ENCODE measurements at regions not wholly inside any gene's neighbourhood (a gene's known extent, or its start where the extent isn't known, plus 50 kb on each side); places are given as distances from the start of the nearest gene placed in this dataset.

DNA sequence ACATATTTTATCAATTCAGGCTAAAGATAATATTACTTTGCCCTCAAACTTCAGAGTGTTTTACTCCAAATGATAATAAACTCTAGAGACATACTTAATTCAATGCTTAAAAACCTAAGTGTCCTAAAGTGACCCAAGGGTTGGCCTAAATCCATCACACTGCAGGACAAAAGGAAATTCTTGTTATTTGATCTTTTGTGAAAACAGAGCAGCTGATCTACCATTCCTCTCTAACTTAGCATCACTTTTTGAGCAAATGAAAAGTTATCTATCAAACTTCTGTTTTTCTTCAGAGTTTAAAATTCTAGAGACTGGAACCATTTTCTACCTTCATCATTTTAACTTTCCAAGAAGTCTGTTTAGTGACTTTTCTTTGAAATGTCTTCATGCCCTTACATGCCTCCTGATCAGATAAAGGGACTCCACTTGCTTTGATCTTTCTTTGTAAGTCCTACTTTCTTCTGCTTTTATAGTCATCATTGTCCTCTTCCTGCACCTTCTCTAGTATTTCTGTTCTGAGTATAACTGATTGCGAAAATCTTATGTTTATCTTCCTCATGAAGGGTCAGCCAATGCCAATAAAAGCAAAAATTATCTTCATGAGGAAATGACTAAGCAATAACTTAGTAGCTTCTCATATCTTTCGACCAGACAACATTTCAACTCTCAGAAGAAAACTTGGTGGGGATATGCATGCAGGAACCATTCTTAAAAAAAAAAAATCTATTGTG, 378.7 kb upstream of the TGFBR2 start:
- Histone ChIP-seq H3K27ac (ENCODE audit: insufficient read depth, low read depth, low read length, poor library complexity, severe bottlenecking) (no peak overlapping the region), H3K27me3 (ENCODE audit: control insufficient read depth, insufficient read depth, low read length, poor library complexity, severe bottlenecking) (no peaks in the 10 kb centered on the region), H3K9me3 (ENCODE audit: control insufficient read depth, low read length) (no peaks in the 10 kb centered on the region), H3K4me1 (ENCODE audit: control insufficient read depth, insufficient read depth, low read length) (peaks cover 5% of the 10 kb centered on the region), H3K4me3 (ENCODE audit: insufficient read depth, low read depth, low read length) (no peak overlapping the region), H3K36me3 (ENCODE audit: control insufficient read depth, insufficient read depth, low read length) (no peaks in the 10 kb centered on the region)
- 88 to 100% methylated on average over 2 of the region's 2 CpGs for WGBS, 2 experiments

DNA sequence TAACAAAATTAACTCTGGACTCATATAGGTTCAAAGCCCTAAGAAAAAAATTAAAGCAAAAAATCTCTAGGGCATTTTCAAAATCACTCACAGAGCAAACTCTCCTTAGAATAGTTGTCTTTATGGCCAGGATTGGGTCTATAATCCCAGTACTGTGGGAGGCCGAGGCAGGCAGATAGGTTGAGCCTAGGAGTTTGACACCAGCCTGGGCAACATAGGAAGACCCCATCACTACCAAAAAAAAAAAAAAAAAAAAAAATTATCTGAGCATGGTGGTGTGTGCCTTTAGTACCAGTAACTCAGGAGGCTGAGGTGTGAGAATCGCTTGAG, 378.1 kb upstream of the TGFBR2 start:
- Histone ChIP-seq H3K9me3 (ENCODE audit: control insufficient read depth, low read length) (no peaks in the 10 kb centered on the region), H3K4me1 (ENCODE audit: control insufficient read depth, insufficient read depth, low read length) (peaks cover 5% of the 10 kb centered on the region), H3K27me3 (ENCODE audit: control insufficient read depth, insufficient read depth, low read length, poor library complexity, severe bottlenecking) (no peaks in the 10 kb centered on the region), H3K27ac (ENCODE audit: insufficient read depth, low read depth, low read length, poor library complexity, severe bottlenecking) (no peak overlapping the region), H3K4me3 (ENCODE audit: insufficient read depth, low read depth, low read length) (no peak overlapping the region), H3K36me3 (ENCODE audit: control insufficient read depth, insufficient read depth, low read length) (no peaks in the 10 kb centered on the region)
- 85 to 91% methylated on average over 1 to 2 of the region's 2 CpGs for WGBS, 2 experiments

DNA sequence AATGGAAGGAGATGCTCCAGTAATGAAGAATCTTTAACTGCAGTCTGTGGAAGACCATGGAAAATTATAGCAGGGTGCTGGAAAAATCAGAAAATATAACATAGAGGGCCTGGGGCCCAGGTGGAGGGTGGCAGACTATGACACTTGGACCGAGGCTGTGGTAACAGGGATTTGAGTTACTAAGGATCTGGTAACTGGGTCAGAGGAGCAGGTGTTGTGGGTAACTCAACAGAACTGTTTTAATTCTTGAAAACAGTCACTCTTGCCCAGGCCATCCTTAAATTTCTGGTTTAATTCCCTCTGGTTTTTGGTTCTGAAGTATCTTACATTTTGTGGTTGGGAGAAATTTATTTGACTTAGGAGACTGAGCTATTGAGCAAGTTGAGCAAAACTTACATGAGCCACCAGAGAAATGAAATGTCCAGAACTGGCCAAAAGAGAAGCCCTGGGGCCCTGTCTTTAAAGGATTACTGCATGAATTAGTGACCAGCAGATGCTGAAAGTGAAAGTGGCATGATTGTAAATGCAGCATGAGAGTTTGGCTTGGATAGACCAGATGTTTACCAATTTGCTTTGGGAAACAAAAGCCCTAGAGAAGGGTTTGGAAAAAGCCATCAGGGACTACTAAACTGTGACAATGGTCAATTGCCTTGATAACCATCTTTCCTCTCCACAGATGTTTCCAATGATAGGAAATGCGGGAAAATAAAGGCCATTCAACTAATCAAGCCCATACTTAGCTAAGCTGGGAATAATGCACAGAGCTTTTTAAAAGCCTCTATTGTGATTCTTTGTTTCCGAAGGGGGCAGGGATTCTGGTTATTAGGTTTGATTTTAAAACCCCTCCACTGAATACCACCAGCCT, 374.9 kb upstream of the TGFBR2 start:
- Histone ChIP-seq H3K27me3 (ENCODE audit: control insufficient read depth, insufficient read depth, low read length, poor library complexity, severe bottlenecking) (no peaks in the 10 kb centered on the region), H3K4me3 (ENCODE audit: insufficient read depth, low read depth, low read length) (no peak overlapping the region), H3K27ac (ENCODE audit: insufficient read depth, low read depth, low read length, poor library complexity, severe bottlenecking) (no peak overlapping the region), H3K9me3 (ENCODE audit: control insufficient read depth, low read length) (no peaks in the 10 kb centered on the region), H3K36me3 (ENCODE audit: control insufficient read depth, insufficient read depth, low read length) (no peaks in the 10 kb centered on the region), H3K4me1 (ENCODE audit: control insufficient read depth, insufficient read depth, low read length) (peaks cover 6% of the 10 kb centered on the region)
- WGBS, 2 experiments = 77 to 97% methylated on average over 3 of the region's 3 CpGs

DNA sequence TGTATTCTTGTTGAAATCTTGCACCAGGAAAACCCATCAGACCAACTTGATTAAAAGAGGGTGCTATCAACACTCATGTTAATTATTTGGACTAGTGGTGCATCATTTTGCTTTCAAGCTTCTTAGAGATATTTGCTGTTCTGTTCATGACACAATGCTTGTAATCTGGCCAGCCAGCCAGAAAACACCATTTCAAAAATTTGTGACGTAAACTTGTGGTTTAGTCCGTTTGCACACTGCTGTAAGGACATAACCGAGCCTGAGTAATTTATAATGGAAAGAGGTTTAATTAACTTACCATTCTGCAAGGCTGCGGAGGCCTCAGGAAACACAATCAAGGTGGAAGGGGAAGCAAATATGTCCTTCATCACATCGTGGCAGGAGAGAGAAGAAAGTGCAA, 374.3 kb upstream of the TGFBR2 start:
- Histone ChIP-seq H3K27me3 (ENCODE audit: control insufficient read depth, insufficient read depth, low read length, poor library complexity, severe bottlenecking) (no peaks in the 10 kb centered on the region), H3K9me3 (ENCODE audit: control insufficient read depth, low read length) (no peaks in the 10 kb centered on the region), H3K27ac (ENCODE audit: insufficient read depth, low read depth, low read length, poor library complexity, severe bottlenecking) (no peak overlapping the region), H3K4me3 (ENCODE audit: insufficient read depth, low read depth, low read length) (no peak overlapping the region), H3K4me1 (ENCODE audit: control insufficient read depth, insufficient read depth, low read length) (peaks cover 9% of the 10 kb centered on the region), H3K36me3 (ENCODE audit: control insufficient read depth, insufficient read depth, low read length) (no peaks in the 10 kb centered on the region)
- WGBS, 2 experiments = 94 to 97% methylated on average over 4 to 5 of the region's 5 CpGs

DNA sequence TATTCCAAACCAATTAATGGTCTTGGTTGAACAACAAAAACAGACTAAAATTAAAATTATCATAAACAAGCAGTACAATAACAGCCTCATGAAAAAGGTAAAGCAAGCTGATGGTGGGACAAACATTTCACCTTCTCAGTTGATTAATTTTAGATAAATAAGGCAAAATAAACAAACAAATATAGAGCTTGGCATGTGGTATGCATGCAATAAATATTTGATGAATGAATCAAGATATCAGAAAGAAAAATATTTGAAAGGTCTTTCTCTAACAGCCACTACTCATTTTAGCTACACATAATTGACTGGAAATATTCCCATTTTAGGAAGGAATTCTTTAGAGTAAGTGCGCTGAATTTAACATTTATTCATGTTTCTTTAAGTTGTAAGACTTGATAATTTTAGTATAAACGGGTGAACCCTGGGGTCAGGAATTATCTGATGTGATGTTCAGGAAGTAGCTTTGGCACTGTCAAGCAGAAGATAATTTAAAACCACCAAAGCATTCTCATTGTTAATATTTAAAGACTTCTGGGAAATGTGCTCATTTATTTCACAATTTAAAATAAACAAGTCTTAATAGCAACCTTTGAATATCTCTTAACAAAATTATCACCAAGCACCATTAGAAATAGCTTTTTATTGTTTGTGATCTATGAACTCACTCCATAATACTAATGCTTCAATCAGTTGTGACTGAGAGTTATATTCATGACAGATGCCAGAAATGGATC, 372.3 kb upstream of the TGFBR2 start:
- Histone ChIP-seq H3K4me1 (ENCODE audit: control insufficient read depth, insufficient read depth, low read length) (peaks cover 9% of the 10 kb centered on the region), H3K36me3 (ENCODE audit: control insufficient read depth, insufficient read depth, low read length) (no peaks in the 10 kb centered on the region), H3K27ac (ENCODE audit: insufficient read depth, low read depth, low read length, poor library complexity, severe bottlenecking) (no peak overlapping the region), H3K27me3 (ENCODE audit: control insufficient read depth, insufficient read depth, low read length, poor library complexity, severe bottlenecking) (no peaks in the 10 kb centered on the region), H3K9me3 (ENCODE audit: control insufficient read depth, low read length) (no peaks in the 10 kb centered on the region), H3K4me3 (ENCODE audit: insufficient read depth, low read depth, low read length) (no peak overlapping the region)
- WGBS, 2 experiments = 90 to 100% methylated on average over 2 of the region's 2 CpGs

DNA sequence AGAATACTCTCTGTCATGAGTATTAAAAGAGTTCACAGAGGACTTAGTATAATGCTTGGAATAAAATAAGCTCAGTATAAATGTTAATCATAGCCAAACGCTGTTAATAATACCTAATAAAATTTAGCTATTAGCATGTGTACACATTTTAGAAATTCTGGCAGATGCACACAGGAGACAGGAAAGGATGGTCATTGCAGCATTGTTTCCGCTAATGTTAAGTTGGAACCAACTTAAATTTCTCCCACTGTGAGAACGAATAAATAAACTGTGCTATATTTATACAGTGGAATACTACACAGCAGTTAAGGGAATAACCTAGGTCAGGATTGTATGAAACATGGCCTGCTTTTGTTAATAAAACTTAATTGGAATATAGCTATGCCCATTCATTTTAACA, 370.4 kb upstream of the TGFBR2 start:
- Histone ChIP-seq H3K4me3 (ENCODE audit: insufficient read depth, low read depth, low read length) (no peak overlapping the region), H3K9me3 (ENCODE audit: control insufficient read depth, low read length) (no peaks in the 10 kb centered on the region), H3K27me3 (ENCODE audit: control insufficient read depth, insufficient read depth, low read length, poor library complexity, severe bottlenecking) (no peaks in the 10 kb centered on the region), H3K36me3 (ENCODE audit: control insufficient read depth, insufficient read depth, low read length) (no peaks in the 10 kb centered on the region), H3K4me1 (ENCODE audit: control insufficient read depth, insufficient read depth, low read length) (peaks cover 9% of the 10 kb centered on the region), H3K27ac (ENCODE audit: insufficient read depth, low read depth, low read length, poor library complexity, severe bottlenecking) (no peak overlapping the region)
- 94% methylated on average over 3 of the region's 3 CpGs; no CpG with 5 or more reads in 1 of the 2 experiments for WGBS, 2 experiments

DNA sequence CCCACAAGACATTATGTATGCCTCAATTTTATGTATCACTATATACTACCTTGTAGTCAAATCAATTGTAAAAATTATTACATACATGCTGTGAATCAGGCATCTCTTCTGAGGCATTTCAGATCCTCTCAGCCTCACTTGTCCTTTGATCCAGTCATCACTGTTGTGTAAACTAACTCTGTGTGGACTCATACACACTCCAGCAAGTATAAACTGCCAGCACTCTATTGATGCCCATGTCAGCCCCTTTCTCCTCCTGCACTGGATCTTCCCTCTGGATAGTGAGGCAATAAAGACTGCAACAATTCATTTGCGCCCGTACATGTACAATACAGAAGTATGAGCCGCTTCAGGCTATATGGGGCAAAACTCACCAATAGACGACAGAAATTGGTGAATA, 364.7 kb upstream of the TGFBR2 start:
- Histone ChIP-seq H3K27ac (ENCODE audit: insufficient read depth, low read depth, low read length, poor library complexity, severe bottlenecking) (no peak overlapping the region), H3K27me3 (ENCODE audit: control insufficient read depth, insufficient read depth, low read length, poor library complexity, severe bottlenecking) (no peaks in the 10 kb centered on the region), H3K9me3 (ENCODE audit: control insufficient read depth, low read length) (no peaks in the 10 kb centered on the region), H3K36me3 (ENCODE audit: control insufficient read depth, insufficient read depth, low read length) (no peaks in the 10 kb centered on the region), H3K4me3 (ENCODE audit: insufficient read depth, low read depth, low read length) (no peak overlapping the region), H3K4me1 (ENCODE audit: control insufficient read depth, insufficient read depth, low read length) (peaks cover under 1% of the 10 kb centered on the region)
- 93 to 94% methylated on average over 4 of the region's 4 CpGs for WGBS, 2 experiments

DNA sequence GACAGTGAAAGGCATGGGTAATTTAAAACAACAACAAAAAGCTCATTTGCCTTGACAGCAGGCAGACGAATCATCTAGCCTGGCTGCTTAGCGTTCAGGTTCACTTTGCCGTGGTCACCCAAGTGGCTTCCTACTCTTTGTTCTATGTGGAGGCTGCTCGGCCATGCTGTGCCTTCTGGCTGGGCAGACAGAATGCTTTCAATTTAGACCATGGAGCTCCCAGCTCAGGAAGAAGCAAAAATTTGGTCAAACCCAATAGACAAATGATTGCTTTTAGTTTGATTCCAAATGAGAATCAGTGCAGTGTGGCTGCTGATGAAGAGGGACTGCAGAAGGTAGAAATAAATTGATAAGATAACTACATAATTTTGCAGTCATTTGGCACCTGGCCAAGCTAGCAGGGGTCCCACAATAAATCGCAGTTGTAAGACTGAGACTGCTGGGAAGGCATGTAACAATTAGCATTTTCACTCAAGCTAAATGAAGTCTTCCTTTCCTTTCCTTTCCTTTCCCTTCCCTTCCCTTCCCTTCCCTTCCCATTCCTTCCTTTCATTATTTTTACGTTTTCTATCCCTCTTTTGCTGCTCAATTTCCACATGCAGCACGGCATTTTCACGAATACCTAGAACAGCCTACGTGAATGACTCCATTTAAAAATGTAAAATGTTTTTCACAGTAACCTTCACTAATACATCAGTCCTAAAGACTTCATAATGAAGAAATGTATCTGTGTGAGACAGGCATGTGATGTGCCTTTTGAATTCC, 360.4 kb upstream of the TGFBR2 start:
- H3K36me3 ChIP-seq (ENCODE audit: control insufficient read depth, insufficient read depth, low read length) = no peaks in the 10 kb centered on the region
- WGBS, 2 experiments = 52 to 56% methylated on average over 8 to 9 of the region's 9 CpGs
- H3K9me3 ChIP-seq (ENCODE audit: control insufficient read depth, low read length) = no peaks in the 10 kb centered on the region
- no peak overlapping the region for H3K27ac ChIP-seq (ENCODE audit: insufficient read depth, low read depth, low read length, poor library complexity, severe bottlenecking)
- no peak overlapping the region for H3K4me3 ChIP-seq (ENCODE audit: insufficient read depth, low read depth, low read length)
- no peaks in the 10 kb centered on the region for H3K4me1 ChIP-seq (ENCODE audit: control insufficient read depth, insufficient read depth, low read length)
- H3K27me3 ChIP-seq (ENCODE audit: control insufficient read depth, insufficient read depth, low read length, poor library complexity, severe bottlenecking) = no peaks in the 10 kb centered on the region

DNA sequence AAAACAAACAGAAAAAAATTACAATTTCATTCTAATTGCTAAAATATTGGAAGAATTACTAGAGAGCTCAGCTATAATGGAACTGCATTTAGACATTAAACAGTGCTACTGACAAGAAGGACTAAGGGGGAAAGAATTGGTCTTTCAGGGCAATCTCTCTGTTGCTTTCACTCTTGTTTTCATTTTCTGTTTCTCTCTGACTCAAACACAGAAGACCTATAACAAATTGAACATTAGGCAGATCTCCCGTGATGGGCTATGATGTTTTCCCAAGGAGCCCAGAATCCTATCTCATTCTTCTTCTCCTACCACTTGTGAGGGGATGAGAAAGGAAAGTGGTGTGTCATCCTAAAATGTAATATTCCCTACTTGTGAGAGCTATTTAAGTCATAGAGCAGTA, 358.0 kb upstream of the TGFBR2 start:
- WGBS, 2 experiments = 91% methylated on average over 1 of the region's 1 CpG; no CpG with 5 or more reads in 1 of the 2 experiments
- Histone ChIP-seq H3K4me3 (ENCODE audit: insufficient read depth, low read depth, low read length) (no peak overlapping the region), H3K36me3 (ENCODE audit: control insufficient read depth, insufficient read depth, low read length) (no peaks in the 10 kb centered on the region)

More for the DNA sequence above, 358.0 kb upstream of the TGFBR2 start:
- Histone ChIP-seq H3K9me3 (ENCODE audit: control insufficient read depth, low read length) (no peaks in the 10 kb centered on the region), H3K27me3 (ENCODE audit: control insufficient read depth, insufficient read depth, low read length, poor library complexity, severe bottlenecking) (no peaks in the 10 kb centered on the region), H3K4me1 (ENCODE audit: control insufficient read depth, insufficient read depth, low read length) (no peaks in the 10 kb centered on the region), H3K27ac (ENCODE audit: insufficient read depth, low read depth, low read length, poor library complexity, severe bottlenecking) (no peak overlapping the region)
